Chondrocyte (in vitro differentiated cells): ENCODE measurements at regions not wholly inside any gene's neighbourhood (a gene's known extent, or its start where the extent isn't known, plus 50 kb on each side); places are given as distances from the start of the nearest gene placed in this dataset.
A peak's percentile ranks its signal among the peaks of the same experiment; 100 is the strongest.

Experiments
- DNase-seq: peaks from one replicate; pipeline ENCODE4 v3.0.0; 2021; ENCODE audit warnings: mixed read lengths, low spot score
- H3K27ac Mint-ChIP-seq: one replicate; pipeline ENCODE4 v1.8.0; 2021; ENCODE audit warnings: mild to moderate bottlenecking, moderate library complexity, mixed read lengths; ENCODE audit not compliant: unreplicated experiment
- H3K27me3 Mint-ChIP-seq: 2 replicates; pipeline ENCODE4 v1.8.0; 2021; ENCODE audit warnings: low read depth, mixed read lengths
- H3K36me3 Mint-ChIP-seq: 2 replicates; pipeline ENCODE4 v1.8.0; 2021; ENCODE audit warnings: low read depth, mixed read lengths
- H3K4me1 Mint-ChIP-seq: 2 replicates; pipeline ENCODE4 v1.8.0; 2021; ENCODE audit warnings: low read depth, mild to moderate bottlenecking, mixed read lengths
- H3K4me3 Mint-ChIP-seq: one replicate; pipeline ENCODE4 v1.8.0; 2021; ENCODE audit warnings: mild to moderate bottlenecking, moderate library complexity, mixed read lengths; ENCODE audit not compliant: unreplicated experiment
- H3K9me3 Mint-ChIP-seq: 2 replicates; pipeline ENCODE4 v1.8.0; 2021; ENCODE audit warnings: low read depth, mixed read lengths
- CTCF ChIP-seq: fragments of 200-600 bp; sonication (generic); IDR thresholded peaks from 2 replicates; pipeline ENCODE4 v1.5.0; 2021; ENCODE audit warnings: antibody characterized with exemption, mild to moderate bottlenecking, moderate library complexity

GRCh38 chrX:790041-790506 is 159.5 kb downstream of the SHOX start:
- no peaks in the 10 kb centered on the region for H3K4me1 Mint-ChIP-seq
- peaks cover 31% of the 10 kb centered on the region for H3K27me3 Mint-ChIP-seq
- H3K27ac Mint-ChIP-seq = no peak overlapping the region
- DNase-seq = no peak
- no peaks in the 10 kb centered on the region for H3K9me3 Mint-ChIP-seq
- no peak overlapping the region for H3K4me3 Mint-ChIP-seq
- TF ChIP-seq CTCF = no peak
- peaks cover 2% of the 10 kb centered on the region for H3K36me3 Mint-ChIP-seq

GRCh38 chrX:789096-789495 is 158.5 kb downstream of the SHOX start:
- peak; percentile 47 for DNase-seq
- Mint-ChIP-seq H3K36me3 (peaks cover 2% of the 10 kb centered on the region), H3K9me3 (no peaks in the 10 kb centered on the region), H3K27me3 (peaks cover 28% of the 10 kb centered on the region), H3K27ac (no peak overlapping the region), H3K4me3 (no peak overlapping the region), H3K4me1 (no peaks in the 10 kb centered on the region)
- no peak for TF ChIP-seq CTCF

- no peak overlapping the region for H3K4me3 Mint-ChIP-seq
- DNase-seq = peak; percentile 35
- H3K27me3 Mint-ChIP-seq = peaks cover 21% of the 10 kb centered on the region
- H3K4me1 Mint-ChIP-seq = peaks cover 3% of the 10 kb centered on the region
- peaks cover under 1% of the 10 kb centered on the region for H3K36me3 Mint-ChIP-seq
- TF ChIP-seq CTCF = no peak
- no peaks in the 10 kb centered on the region for H3K9me3 Mint-ChIP-seq
- H3K27ac Mint-ChIP-seq = no peak overlapping the region
These were observed 155.9 kb downstream of the SHOX start for GRCh38 chrX:786441-786881.

GRCh38 chrX:784829-785228 is 154.2 kb downstream of the SHOX start:
- no peaks in the 10 kb centered on the region for H3K36me3 Mint-ChIP-seq
- no peak overlapping the region for H3K4me3 Mint-ChIP-seq
- peak; percentile 51 for DNase-seq
- peaks cover 4% of the 10 kb centered on the region for H3K4me1 Mint-ChIP-seq
- no peak overlapping the region for H3K27ac Mint-ChIP-seq
- TF ChIP-seq CTCF = no peak
- no peaks in the 10 kb centered on the region for H3K9me3 Mint-ChIP-seq
- peaks cover 11% of the 10 kb centered on the region for H3K27me3 Mint-ChIP-seq

- no peak for TF ChIP-seq CTCF
- no peak overlapping the region for H3K4me3 Mint-ChIP-seq
- H3K27ac Mint-ChIP-seq = no peak overlapping the region
- H3K36me3 Mint-ChIP-seq = no peaks in the 10 kb centered on the region
- peak; percentile 41 for DNase-seq
- H3K4me1 Mint-ChIP-seq = peaks cover 4% of the 10 kb centered on the region
- peaks cover 20% of the 10 kb centered on the region for H3K27me3 Mint-ChIP-seq
- H3K9me3 Mint-ChIP-seq = peaks cover 7% of the 10 kb centered on the region
These were observed 150.9 kb downstream of the SHOX start for GRCh38 chrX:781224-782204.
